HG03558 (cell line): ENCODE measurements at regions not wholly inside any gene's neighbourhood (a gene's known extent, or its start where the extent isn't known, plus 50 kb on each side); places are given as distances from the start of the nearest gene placed in this dataset.

Experiments used
- ATAC-seq: cut with Tn5 transposase; IDR thresholded peaks from one replicate; pipeline ENCODE4 v1.9.1; 2021; ENCODE audit warnings: moderate number of reproducible peaks; ENCODE audit not compliant: unreplicated experiment; ENCODE audit errors: extremely low read depth

- ATAC-seq = no peak
Measured at GRCh38 chr6:113486199-113486598, 370.9 kb upstream of the MARCKS start.

- ATAC-seq = no peak
Measured at GRCh38 chr6:113487489-113488058, 369.6 kb upstream of the MARCKS start.

- ATAC-seq = no peak
Measured at GRCh38 chr6:113488061-113488460, 369.1 kb upstream of the MARCKS start.

GRCh38 chr6:113488812-113489685, 368.1 kb upstream of the MARCKS start:
- no peak for ATAC-seq

- ATAC-seq = no peak
Measured at GRCh38 chr6:113489952-113490746, 367.0 kb upstream of the MARCKS start.

- ATAC-seq = no peak
Measured at GRCh38 chr6:113491376-113491775, 365.8 kb upstream of the MARCKS start.

- ATAC-seq = no peak
Measured at GRCh38 chr6:113493991-113494390, 363.2 kb upstream of the MARCKS start.

GRCh38 chr6:113495521-113495920, 361.6 kb upstream of the MARCKS start:
- ATAC-seq = no peak

- no peak for ATAC-seq
Measured at GRCh38 chr6:113496166-113496565, 361.0 kb upstream of the MARCKS start.

- ATAC-seq = no peak
Measured at GRCh38 chr6:113500221-113500620, 356.9 kb upstream of the MARCKS start.

- ATAC-seq = no peak
Measured at GRCh38 chr6:113505084-113505699, 352.0 kb upstream of the MARCKS start.

- ATAC-seq = no peak
Measured at GRCh38 chr6:113508249-113508648, 348.9 kb upstream of the MARCKS start.

- ATAC-seq = no peak
Measured at GRCh38 chr6:113511100-113511499, 346.0 kb upstream of the MARCKS start.

GRCh38 chr6:113512576-113512975, 344.6 kb upstream of the MARCKS start:
- ATAC-seq = no peak

- ATAC-seq = no peak
Measured at GRCh38 chr6:113513086-113513485, 344.1 kb upstream of the MARCKS start.

GRCh38 chr6:113522376-113522775, 334.8 kb upstream of the MARCKS start:
- ATAC-seq = no peak

- ATAC-seq = no peak
Measured at GRCh38 chr6:113524826-113525225, 332.3 kb upstream of the MARCKS start.

- no peak for ATAC-seq
Measured at GRCh38 chr6:113526553-113526952, 330.6 kb upstream of the MARCKS start.

GRCh38 chr6:113526995-113527394, 330.1 kb upstream of the MARCKS start:
- no peak for ATAC-seq

GRCh38 chr6:113528111-113528510, 329.0 kb upstream of the MARCKS start:
- no peak for ATAC-seq

- ATAC-seq = no peak
Measured at GRCh38 chr6:113529196-113529595, 327.9 kb upstream of the MARCKS start.
